Uterus (tissue), 3 donors: ENCODE measurements at regions not wholly inside any gene's neighbourhood (a gene's known extent, or its start where the extent isn't known, plus 50 kb on each side); places are given as distances from the start of the nearest gene placed in this dataset.

Experiments
- DNase-seq, 2 donors: peaks; one replicate each; pipeline ENCODE4 v3.0.0-alpha.2; 2019 to 2020
- H3K27ac ChIP-seq, 2 donors: fragments of 200-600 bp; sonication (generic); 1 replicate in 1 of 2; 2 replicates in 1 of 2; pipeline ENCODE4 v1.5.1; 2016 to 2018
- H3K27me3 ChIP-seq, 2 donors: fragments of 200-600 bp; sonication (generic); one replicate each; pipeline ENCODE4 v1.5.1; 2018 to 2019; ENCODE audit warnings: control low read depth in 1 of 2
- H3K36me3 ChIP-seq, 2 donors: fragments of 200-600 bp; sonication (generic); one replicate each; pipeline ENCODE4 v1.5.1; 2019; ENCODE audit warnings: control low read depth in 1 of 2
- H3K4me1 ChIP-seq, 2 donors: fragments of 200-600 bp; sonication (generic); one replicate each; pipeline ENCODE4 v1.5.1; 2018 to 2019; ENCODE audit warnings: control low read depth in 1 of 2
- H3K4me3 ChIP-seq, 2 donors: fragments of 200-600 bp; sonication (generic); 1 replicate in 1 of 2; 2 replicates in 1 of 2; pipeline ENCODE4 v1.5.1; 2018 to 2019; ENCODE audit warnings: mild to moderate bottlenecking in 1 of 2
- H3K9me3 ChIP-seq, 2 donors: fragments of 200-600 bp; sonication (generic); one replicate each; pipeline ENCODE4 v1.5.1; 2019; ENCODE audit warnings: control low read depth in 1 of 2
- CTCF ChIP-seq, 4 experiments: fragments of 200-600 bp in 2 of 4; fragments of 450-650 bp in 2 of 4; sonication (generic) in 2 of 4; IDR thresholded peaks; one replicate each; pipeline ENCODE4 v1.5.1; 2016 to 2019; ENCODE audit warnings: antibody characterized with exemption in 4 of 4, mild to moderate bottlenecking in 2 of 4, moderate library complexity in 1 of 4
- POLR2A ChIP-seq, 2 donors: fragments of 450-650 bp; IDR thresholded peaks; one replicate each; pipeline ENCODE4 v1.6.1; 2016; ENCODE audit warnings: antibody characterized with exemption in 2 of 2, mild to moderate bottlenecking in 1 of 2, moderate library complexity in 1 of 2
- intact Hi-C: fragments of 100-400 bp; cut with DNase I; formaldehyde crosslinking; loops from one replicate; pipeline ENCODE4 v1.15.1; 2023; ENCODE audit warnings: low total_unique reads
- donor health status: DM: yes; HTN: yes; CAD: no.

- intact Hi-C loops: no loop called here
- DNase-seq: no peak
- Histone ChIP-seq H3K27ac (no peak overlapping the region), H3K36me3 (no peaks in the 10 kb centered on the region), H3K27me3 (no peaks in the 10 kb centered on the region), H3K4me3 (no peak overlapping the region), H3K4me1 (no peaks in the 10 kb centered on the region), H3K9me3 (no peaks in the 10 kb centered on the region)
- TF ChIP-seq CTCF (IDR thresholded peaks at IDR 0.05) (no peak), POLR2A (IDR thresholded peaks at IDR 0.05) (no peak)
These were observed 131.2 kb upstream of the HCCS start for GRCh38 chrX:10979956-10980355.

- no peaks in the 10 kb centered on the region for H3K27me3 ChIP-seq
- no peak overlapping the region for H3K4me3 ChIP-seq
- intact Hi-C loops: no loop called here
- no peaks in the 10 kb centered on the region for H3K9me3 ChIP-seq
- no peak for DNase-seq
- no peaks in the 10 kb centered on the region for H3K4me1 ChIP-seq
- no peak overlapping the region for H3K27ac ChIP-seq
- H3K36me3 ChIP-seq: no peaks in the 10 kb centered on the region
- TF ChIP-seq POLR2A (IDR thresholded peaks at IDR 0.05): no peak
- TF ChIP-seq CTCF (IDR thresholded peaks at IDR 0.05): no peak
These were observed 129.6 kb upstream of the HCCS start for GRCh38 chrX:10981506-10981905.

GRCh38 chrX:10983526-10983925 lies 127.6 kb upstream of the HCCS start:
- Histone ChIP-seq H3K4me3 (no peak overlapping the region), H3K27ac (no peak overlapping the region), H3K27me3 (no peaks in the 10 kb centered on the region), H3K4me1 (no peaks in the 10 kb centered on the region), H3K9me3 (no peaks in the 10 kb centered on the region), H3K36me3 (no peaks in the 10 kb centered on the region)
- no peak for TF ChIP-seq POLR2A (IDR thresholded peaks at IDR 0.05)
- TF ChIP-seq CTCF (IDR thresholded peaks at IDR 0.05): no peak
- no peak for DNase-seq
- intact Hi-C loops: no loop called here

GRCh38 chrX:10984213-10984612 lies 126.9 kb upstream of the HCCS start:
- H3K36me3 ChIP-seq: no peaks in the 10 kb centered on the region
- no peak overlapping the region for H3K4me3 ChIP-seq
- H3K4me1 ChIP-seq: no peaks in the 10 kb centered on the region
- no peak for DNase-seq
- no peak overlapping the region for H3K27ac ChIP-seq
- H3K27me3 ChIP-seq: no peaks in the 10 kb centered on the region
- H3K9me3 ChIP-seq: no peaks in the 10 kb centered on the region
- TF ChIP-seq POLR2A (IDR thresholded peaks at IDR 0.05): no peak
- no peak for TF ChIP-seq CTCF (IDR thresholded peaks at IDR 0.05)
- intact Hi-C loops: no loop called here

- no peaks in the 10 kb centered on the region for H3K27me3 ChIP-seq
- no peak overlapping the region for H3K4me3 ChIP-seq
- no peaks in the 10 kb centered on the region for H3K9me3 ChIP-seq
- TF ChIP-seq CTCF (IDR thresholded peaks at IDR 0.05): no peak
- TF ChIP-seq POLR2A (IDR thresholded peaks at IDR 0.05): no peak
- no peaks in the 10 kb centered on the region for H3K4me1 ChIP-seq
- DNase-seq: no peak
- intact Hi-C loops: no loop called here
- no peaks in the 10 kb centered on the region for H3K36me3 ChIP-seq
- no peak overlapping the region for H3K27ac ChIP-seq
These were observed 124.5 kb upstream of the HCCS start for GRCh38 chrX:10986616-10987015.
